ENCODE measurements at regions not wholly inside any gene's neighbourhood (a gene's known extent, or its start where the extent isn't known, plus 50 kb on each side); places are given as distances from the start of the nearest gene placed in this dataset.
"Not testable (repeated sequence)": the region's sequence is repeated elsewhere in the genome, so short reads cannot be mapped to it uniquely, and the experiment has no call there.

GRCh38 chr1:90400131-90400530 is 317.0 kb downstream of the BARHL2 start:
- no peak for DNase-seq

GRCh38 chr1:90396917-90397316 is 320.2 kb downstream of the BARHL2 start:
- no peak for DNase-seq

GRCh38 chr1:90394247-90394646 is 322.9 kb downstream of the BARHL2 start:
- no peak for DNase-seq

GRCh38 chr1:90393025-90393424 is 324.1 kb downstream of the BARHL2 start:
- DNase-seq: no peak

- no peak for DNase-seq
Observed at GRCh38 chr1:90391126-90391525, 326.0 kb downstream of the BARHL2 start.

GRCh38 chr1:90387805-90388204 is 329.3 kb downstream of the BARHL2 start:
- no peak for DNase-seq

GRCh38 chr1:90386899-90387720 is 330.0 kb downstream of the BARHL2 start:
- no peak for DNase-seq

GRCh38 chr1:90384193-90384592 is 332.9 kb downstream of the BARHL2 start:
- DNase-seq: peak; percentile 50

GRCh38 chr1:90382161-90382560 is 334.9 kb downstream of the BARHL2 start:
- DNase-seq: no peak

- no peak for DNase-seq
Observed at GRCh38 chr1:90381598-90381997, 335.5 kb downstream of the BARHL2 start.

GRCh38 chr1:90371448-90371813 is 345.7 kb downstream of the BARHL2 start:
- peak; percentile 77 for DNase-seq

- DNase-seq: peak; percentile 91
Observed at GRCh38 chr1:90370686-90371447, 346.2 kb downstream of the BARHL2 start.

GRCh38 chr1:90362163-90362562 is 354.9 kb downstream of the BARHL2 start:
- no peak for DNase-seq

- no peak for DNase-seq
Observed at GRCh38 chr1:90361026-90361425, 356.1 kb downstream of the BARHL2 start.

GRCh38 chr1:90359994-90360393 is 357.1 kb downstream of the BARHL2 start:
- no peak for DNase-seq

GRCh38 chr1:90358448-90358847 is 358.7 kb downstream of the BARHL2 start:
- no peak for DNase-seq

GRCh38 chr1:90357995-90358394 is 359.1 kb downstream of the BARHL2 start:
- DNase-seq: no peak

- DNase-seq: no peak
Observed at GRCh38 chr1:90356991-90357390, 360.1 kb downstream of the BARHL2 start.

- no peak for DNase-seq
Observed at GRCh38 chr1:90356101-90356500, 361.0 kb downstream of the BARHL2 start.

- DNase-seq: no peak
Observed at GRCh38 chr1:90354704-90355103, 359.8 kb downstream of the ZNF326 start.

GRCh38 chr1:90351019-90351418 is 356.1 kb downstream of the ZNF326 start:
- DNase-seq: no peak

GRCh38 chr1:90349510-90349909 is 354.6 kb downstream of the ZNF326 start:
- DNase-seq: no peak

- no peak for DNase-seq
Observed at GRCh38 chr1:90348934-90349333, 354.0 kb downstream of the ZNF326 start.

- DNase-seq: not testable (repeated sequence)
Observed at GRCh38 chr1:90348459-90348858, 353.5 kb downstream of the ZNF326 start.

All from DMS79 treated with DMSO at 0.1 percent for 48 hours (cell line).